ENCODE measurements at regions not wholly inside any gene's neighbourhood (a gene's known extent, or its start where the extent isn't known, plus 50 kb on each side); places are given as distances from the start of the nearest gene placed in this dataset.

- ChIA-PET POLR2A (no interaction called here), CTCF (interaction anchor here (1.2 kb wide), 1 partner anchor 19 kb away, joined by 3 read pairs; no protein-coding TSS in a partner anchor)
- Histone ChIP-seq H3K9me3 (no peaks in the 10 kb centered on the region), H3K4me2 (no peak overlapping the region), H3K4me3 (no peak overlapping the region), H3K4me1 (peaks cover 4% of the 10 kb centered on the region; the same call in 1 of the 3 replicates), H3K27ac (no peak overlapping the region)
- WGBS (ENCODE audit: missing lambda C conversion rate): 52% methylated on average over 1 of the region's 1 CpG
- TF ChIP-seq HOXA7 (CRISPR knock-in tag; IDR thresholded peaks at IDR 0.05) (no peak), CBX8 (IDR thresholded peaks at IDR 0.05) (no peak), EHMT2 (IDR thresholded peaks at IDR 0.05; ENCODE audit: low read depth) (no peak), CEBPB (IDR thresholded peaks at IDR 0.05) (no peak), HDAC2 (IDR thresholded peaks at IDR 0.05) (no peak), CTCF (IDR thresholded peaks at IDR 0.05) (no peak), HEYL (CRISPR knock-in tag; IDR thresholded peaks at IDR 0.05) (no peak), TFCP2L1 (CRISPR knock-in tag; IDR thresholded peaks at IDR 0.05) (no peak), ZFP36 (IDR thresholded peaks at IDR 0.05; ENCODE audit: borderline replicate concordance, partially characterized antibody) (no peak), JUN (IDR thresholded peaks at IDR 0.05) (no peak), RARB (CRISPR knock-in tag; IDR thresholded peaks at IDR 0.05) (no peak), E2F6 (IDR thresholded peaks at IDR 0.05; ENCODE audit: borderline replicate concordance, low read depth) (no peak), USF2 (IDR thresholded peaks at IDR 0.05) (no peak), EHF (CRISPR knock-in tag; IDR thresholded peaks at IDR 0.05) (no peak), BHLHE40 (IDR thresholded peaks at IDR 0.05; ENCODE audit: low read depth, low read length) (no peak), ZC3H11A (IDR thresholded peaks at IDR 0.05) (no peak), NFE2L2 (conservative IDR thresholded peaks at IDR 0.05; ENCODE audit: low read length) (no peak), NPAS2 (CRISPR knock-in tag; IDR thresholded peaks at IDR 0.05; ENCODE audit: borderline replicate concordance) (no peak), KDM1A (IDR thresholded peaks at IDR 0.05; ENCODE audit: low read depth) (no peak), PHF8 (IDR thresholded peaks at IDR 0.05; ENCODE audit: borderline replicate concordance, low read depth) (no peak)
- no peak for DNase-seq (ENCODE audit: low read depth in 1 of 2, low spot score in 1 of 2)
- ATAC-seq: no peak
- FAIRE-seq: no peak
These were observed 54.3 kb upstream of the TMX1 start for GRCh38 chr14:51185754-51186153.

GRCh38 chr14:51188566-51189185 lies 51.4 kb upstream of the TMX1 start:
- Histone ChIP-seq H3K27ac (no peak overlapping the region), H3K4me3 (no peak overlapping the region), H3K4me1 (no peaks in the 10 kb centered on the region), H3K4me2 (no peak overlapping the region), H3K9me3 (no peaks in the 10 kb centered on the region)
- CTCF ChIA-PET: no interaction called here
- WGBS (ENCODE audit: missing lambda C conversion rate): 68% methylated on average over 6 of the region's 6 CpGs
- no peak for FAIRE-seq
- ATAC-seq: no peak
- POLR2A ChIA-PET: no interaction called here
- no peak for DNase-seq (ENCODE audit: low read depth in 1 of 2, low spot score in 1 of 2)
- TF ChIP-seq TFCP2L1 (CRISPR knock-in tag; IDR thresholded peaks at IDR 0.05): no peak
- no peak for TF ChIP-seq ESRRA (IDR thresholded peaks at IDR 0.05; ENCODE audit: borderline replicate concordance, low read length)
- no peak for TF ChIP-seq CTCF (IDR thresholded peaks at IDR 0.05)
- no peak for TF ChIP-seq SREBF2 (IDR thresholded peaks at IDR 0.05)
- TF ChIP-seq PHF8 (IDR thresholded peaks at IDR 0.05; ENCODE audit: borderline replicate concordance, low read depth): no peak
- no peak for TF ChIP-seq PBX3 (IDR thresholded peaks at IDR 0.05)
- TF ChIP-seq NFE2L2 (conservative IDR thresholded peaks at IDR 0.05; ENCODE audit: low read length): no peak
- no peak for TF ChIP-seq HOXB5 (CRISPR knock-in tag; IDR thresholded peaks at IDR 0.05)
- no peak for TF ChIP-seq MAFK (IDR thresholded peaks at IDR 0.05; ENCODE audit: partially characterized antibody)
- TF ChIP-seq KDM5A (IDR thresholded peaks at IDR 0.05): no peak

All from A549 (cell line).